WERI-Rb-1 (cell line): ENCODE measurements at regions not wholly inside any gene's neighbourhood (a gene's known extent, or its start where the extent isn't known, plus 50 kb on each side); places are given as distances from the start of the nearest gene placed in this dataset.

Source experiments
- DNase-seq: peaks from one replicate; pipeline ENCODE4 v3.0.0-alpha.2; 2020
- H3K27ac ChIP-seq: fragments of 250-450 bp; sonication (Bioruptor Pico); 2 replicates; pipeline ENCODE4 v1.5.1; 2020; ENCODE audit warnings: mild to moderate bottlenecking, moderate library complexity
- H3K27me3 ChIP-seq: fragments of 250-450 bp; sonication (Bioruptor Pico); 2 replicates; pipeline ENCODE4 v1.5.1; 2021; ENCODE audit warnings: mild to moderate bottlenecking, low read depth, moderate library complexity; ENCODE audit not compliant: insufficient read depth, severe bottlenecking
- H3K36me3 ChIP-seq: fragments of 250-450 bp; sonication (Bioruptor Pico); 2 replicates; pipeline ENCODE4 v1.5.1; 2020; ENCODE audit warnings: mild to moderate bottlenecking, moderate library complexity
- H3K4me3 ChIP-seq: 2 replicates; pipeline ENCODE4 v1.5.1; 2011; ENCODE audit warnings: low read depth, mild to moderate bottlenecking, control low read depth, low read length
- H3K9me3 ChIP-seq: fragments of 250-450 bp; sonication (Bioruptor Pico); 2 replicates; pipeline ENCODE4 v1.5.1; 2021; ENCODE audit warnings: mild to moderate bottlenecking, moderate library complexity; ENCODE audit not compliant: severe bottlenecking
- CTCF ChIP-seq: IDR thresholded peaks from 2 replicates; pipeline ENCODE4 v1.5.1; 2011; ENCODE audit warnings: low read depth, mild to moderate bottlenecking, control low read depth, inconsistent platforms, low read length

- no peaks in the 10 kb centered on the region for H3K36me3 ChIP-seq
- no peak for TF ChIP-seq CTCF
- peaks cover 95% of the 10 kb centered on the region for H3K27me3 ChIP-seq
- no peak for DNase-seq
- no peak overlapping the region for H3K4me3 ChIP-seq
- H3K9me3 ChIP-seq, result no peaks in the 10 kb centered on the region
- H3K27ac ChIP-seq, result no peak overlapping the region
Observed at GRCh38 chr9:109604131-109604530, 106.0 kb upstream of the PTPN3 start.

GRCh38 chr9:109604781-109605180, 106.7 kb upstream of the PTPN3 start:
- H3K36me3 ChIP-seq, result no peaks in the 10 kb centered on the region
- TF ChIP-seq CTCF, result no peak
- H3K27ac ChIP-seq, result no peak overlapping the region
- H3K4me3 ChIP-seq, result no peak overlapping the region
- H3K9me3 ChIP-seq, result no peaks in the 10 kb centered on the region
- H3K27me3 ChIP-seq, result peaks cover 95% of the 10 kb centered on the region
- no peak for DNase-seq

GRCh38 chr9:109609060-109609459, 111.0 kb upstream of the PTPN3 start:
- no peak overlapping the region for H3K4me3 ChIP-seq
- no peaks in the 10 kb centered on the region for H3K36me3 ChIP-seq
- DNase-seq, result no peak
- no peak overlapping the region for H3K27ac ChIP-seq
- H3K9me3 ChIP-seq, result peaks cover 3% of the 10 kb centered on the region
- peaks cover 98% of the 10 kb centered on the region for H3K27me3 ChIP-seq
- TF ChIP-seq CTCF, result no peak

- H3K9me3 ChIP-seq, result peaks cover 6% of the 10 kb centered on the region
- DNase-seq, result no peak
- no peak for TF ChIP-seq CTCF
- no peak overlapping the region for H3K27ac ChIP-seq
- H3K27me3 ChIP-seq, result peaks cover 82% of the 10 kb centered on the region
- no peaks in the 10 kb centered on the region for H3K36me3 ChIP-seq
- no peak overlapping the region for H3K4me3 ChIP-seq
Observed at GRCh38 chr9:109616571-109617120, 118.5 kb upstream of the PTPN3 start.

- TF ChIP-seq CTCF, result no peak
- Histone ChIP-seq H3K27me3 (peaks cover 76% of the 10 kb centered on the region), H3K9me3 (peaks cover 3% of the 10 kb centered on the region)
Observed at GRCh38 chr9:109619310-109619709, 121.2 kb upstream of the PTPN3 start.

GRCh38 chr9:109624143-109624542, 126.0 kb upstream of the PTPN3 start:
- TF ChIP-seq CTCF, result no peak
- peaks cover 86% of the 10 kb centered on the region for H3K27me3 ChIP-seq
- no peak overlapping the region for H3K27ac ChIP-seq
- H3K4me3 ChIP-seq, result no peak overlapping the region
- no peaks in the 10 kb centered on the region for H3K36me3 ChIP-seq
- DNase-seq, result no peak
- H3K9me3 ChIP-seq, result no peaks in the 10 kb centered on the region

More at GRCh38 chr9:109619310-109619709, 121.2 kb upstream of the PTPN3 start:
- DNase-seq, result no peak
- Histone ChIP-seq H3K4me3 (no peak overlapping the region), H3K27ac (no peak overlapping the region), H3K36me3 (no peaks in the 10 kb centered on the region)
